T1000 (cell line): ENCODE measurements at regions not wholly inside any gene's neighbourhood (a gene's known extent, or its start where the extent isn't known, plus 50 kb on each side); places are given as distances from the start of the nearest gene placed in this dataset.
"Not testable (repeated sequence)": the region's sequence is repeated elsewhere in the genome, so short reads cannot be mapped to it uniquely, and the experiment has no call there.

Experiments
- DNase-seq: peaks from one replicate; lab custom pipeline; 2025; ENCODE audit warnings: mixed read lengths; lab: John Stamatoyannopoulos, UW

- DNase-seq, result no peak
These were observed 422.3 kb downstream of the TMEM232 start for GRCh38 chr5:110304176-110304575.

DNA sequence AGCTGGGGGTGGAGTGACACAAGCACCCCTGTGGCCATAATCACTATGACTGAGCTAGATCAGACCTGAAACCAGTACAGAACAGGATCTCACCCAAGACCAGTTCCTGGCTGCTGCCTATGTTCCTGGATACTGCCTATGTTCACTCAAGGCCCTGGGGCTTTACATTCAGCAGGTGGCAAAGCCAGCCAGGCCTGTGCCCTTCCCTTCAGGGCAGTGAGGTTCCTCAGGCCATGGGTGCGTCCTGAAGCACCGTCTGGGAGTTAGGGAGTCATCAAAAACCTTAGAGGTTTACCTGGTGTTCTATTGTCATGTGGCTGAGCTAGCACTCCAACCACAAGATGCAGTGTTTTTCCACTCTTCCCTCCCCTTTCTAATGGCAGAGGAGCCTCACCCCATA is 419.8 kb downstream of the TMEM232 start:
- DNase-seq, result no peak

GRCh38 chr5:110309222-110309621 is 417.2 kb downstream of the TMEM232 start:
- no peak for DNase-seq

DNA sequence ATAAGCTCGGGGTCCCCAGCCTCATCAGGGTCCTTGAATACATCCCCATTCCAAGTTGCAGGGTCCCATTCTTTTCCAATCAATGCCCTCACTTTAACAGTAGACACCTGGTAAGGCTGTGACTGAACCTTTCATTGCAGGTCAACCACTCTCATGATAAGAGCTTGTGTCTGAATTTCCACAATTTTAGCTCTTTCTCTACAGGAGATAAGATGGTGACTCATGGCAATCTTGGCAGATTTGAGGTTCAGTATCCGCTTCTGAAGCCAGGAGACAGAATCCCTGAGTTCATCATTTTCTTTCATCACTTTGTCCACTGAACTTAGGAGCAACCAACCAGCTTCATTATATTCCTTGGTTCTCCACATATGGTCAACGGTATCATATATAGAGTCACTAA is 409.9 kb downstream of the TMEM232 start:
- not testable (repeated sequence) for DNase-seq

DNA sequence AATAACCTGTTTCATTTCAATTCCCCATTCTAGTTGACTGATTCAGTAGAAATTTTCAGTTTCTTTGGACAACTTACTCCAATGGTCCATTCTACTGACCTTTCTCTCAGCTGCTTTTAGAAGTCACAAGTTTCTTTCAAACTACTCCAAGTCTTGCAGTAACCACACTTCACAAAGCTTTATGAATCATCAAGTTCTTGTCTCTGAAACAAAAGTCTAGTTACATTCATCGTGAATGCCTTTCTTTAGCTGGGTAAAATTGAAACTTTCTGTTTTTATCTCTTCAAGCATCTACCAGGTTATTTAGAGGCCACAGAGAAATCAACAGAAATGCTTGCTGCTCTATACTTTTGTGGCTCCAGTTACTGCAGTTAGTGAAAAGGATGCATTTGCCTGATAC is 405.4 kb downstream of the TMEM232 start:
- DNase-seq, result no peak

DNA sequence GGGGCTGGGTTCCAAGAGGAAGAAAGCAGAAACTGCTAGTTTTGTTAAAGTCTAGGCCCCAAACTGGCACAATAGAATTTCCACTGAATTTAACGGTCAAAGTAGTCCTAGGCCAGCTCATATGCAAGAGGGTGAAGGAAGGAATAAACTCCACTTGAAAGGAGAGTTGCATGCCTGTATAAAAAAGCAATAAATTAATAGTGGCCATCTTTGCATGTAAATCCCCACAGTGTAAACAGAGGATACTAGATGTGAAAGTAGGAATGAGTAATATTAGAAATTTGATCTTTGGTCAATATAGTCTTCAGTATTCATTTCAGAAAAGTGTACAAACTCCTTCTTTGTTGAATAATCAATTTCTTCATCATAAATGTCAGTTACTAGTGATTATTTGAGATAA is 403.1 kb downstream of the TMEM232 start:
- no peak for DNase-seq

GRCh38 chr5:110323832-110324231 is 402.6 kb downstream of the TMEM232 start:
- no peak for DNase-seq

DNA sequence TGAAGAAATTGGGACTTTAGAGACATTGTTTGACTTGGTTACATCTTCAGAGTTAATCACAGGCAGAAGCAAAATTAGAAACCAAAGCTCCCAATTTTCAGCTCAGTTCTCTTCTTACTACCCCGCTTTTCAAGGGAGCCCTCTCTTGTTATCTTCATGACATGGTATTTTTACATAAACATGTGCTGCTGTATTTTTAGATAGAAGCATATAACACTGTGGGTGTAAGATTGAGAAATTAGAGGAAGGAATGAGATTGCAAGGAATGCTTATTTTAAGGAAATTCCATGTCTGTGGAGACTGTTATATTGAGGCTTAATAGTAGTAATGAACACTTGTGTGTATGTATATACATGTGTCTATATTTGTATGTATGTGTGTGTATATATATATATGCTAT is 401.6 kb downstream of the TMEM232 start:
- no peak for DNase-seq

GRCh38 chr5:110329955-110330525 is 396.4 kb downstream of the TMEM232 start:
- no peak for DNase-seq

DNA sequence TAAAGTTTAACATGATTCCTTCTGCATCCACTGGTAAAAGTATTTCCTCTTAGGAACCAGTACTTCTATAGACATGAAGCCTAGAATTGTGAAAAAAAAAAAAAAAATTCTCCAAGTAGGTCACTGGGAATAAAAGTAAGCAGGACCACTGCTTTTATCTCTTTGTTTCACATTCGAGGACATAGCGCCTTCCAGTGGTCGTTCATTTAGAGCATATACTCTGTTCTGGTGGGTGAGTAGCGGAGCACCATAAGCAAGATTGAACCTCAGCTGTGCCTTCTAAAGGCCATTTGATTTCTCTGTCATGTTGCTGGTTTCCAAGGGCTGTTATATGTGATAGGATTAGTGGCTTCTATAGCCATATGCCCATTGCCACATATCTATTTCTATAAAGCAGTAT is 393.1 kb downstream of the TMEM232 start:
- no peak for DNase-seq

DNA sequence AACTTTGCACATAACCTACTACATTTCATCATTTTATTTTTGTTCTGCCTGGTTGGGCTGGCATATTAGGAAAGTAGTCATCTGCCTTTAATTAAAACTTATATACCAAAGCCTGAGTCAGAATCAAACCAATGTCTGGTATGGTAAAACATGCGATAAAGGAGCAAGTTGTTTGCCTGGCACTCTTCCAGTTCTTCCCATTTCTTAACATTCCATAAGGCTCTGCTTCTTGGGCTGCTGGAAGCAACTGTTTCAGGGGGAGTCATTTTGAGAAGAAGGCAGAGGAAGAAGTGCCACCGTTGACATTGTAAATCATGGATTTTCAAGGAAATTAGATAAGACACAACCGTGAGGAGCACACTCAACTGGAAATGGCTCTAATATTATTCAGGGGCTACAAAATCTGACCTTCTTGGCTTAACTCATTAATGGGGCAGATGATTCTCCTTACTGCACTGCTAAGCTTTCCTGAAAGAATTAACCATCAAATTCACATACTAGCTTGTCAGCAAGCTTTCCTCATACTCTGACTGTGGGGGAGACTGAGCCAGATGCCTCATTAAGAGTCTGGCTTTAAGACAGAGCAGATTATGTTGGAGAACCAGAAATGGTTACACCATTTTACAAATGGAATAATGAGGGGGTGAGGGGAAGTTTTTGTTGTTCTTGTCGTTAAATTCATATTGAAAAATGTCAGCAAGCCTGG is 391.0 kb downstream of the TMEM232 start:
- DNase-seq, result no peak

GRCh38 chr5:110338341-110339083 is 388.0 kb downstream of the TMEM232 start:
- no peak for DNase-seq

DNA sequence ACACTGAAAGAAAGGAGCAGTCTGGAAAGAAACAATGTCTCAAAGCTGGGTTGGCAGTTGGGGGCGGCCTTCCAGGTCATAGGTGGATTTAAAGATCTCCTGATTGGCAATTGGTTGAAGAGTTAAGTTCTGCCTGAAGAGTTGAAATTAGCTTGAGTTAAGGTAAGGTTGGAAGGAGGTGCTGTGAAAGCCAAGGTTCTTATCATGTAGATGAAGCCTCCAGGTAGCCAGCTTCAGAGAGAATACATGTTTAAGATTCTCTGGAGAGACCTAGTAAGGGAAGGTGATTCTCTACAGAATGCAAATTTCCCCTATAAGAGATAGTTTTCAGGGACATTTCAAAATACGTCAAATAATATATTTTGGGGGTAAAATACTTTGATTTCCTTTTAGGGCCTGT is 387.1 kb downstream of the TMEM232 start:
- DNase-seq, result no peak

DNA sequence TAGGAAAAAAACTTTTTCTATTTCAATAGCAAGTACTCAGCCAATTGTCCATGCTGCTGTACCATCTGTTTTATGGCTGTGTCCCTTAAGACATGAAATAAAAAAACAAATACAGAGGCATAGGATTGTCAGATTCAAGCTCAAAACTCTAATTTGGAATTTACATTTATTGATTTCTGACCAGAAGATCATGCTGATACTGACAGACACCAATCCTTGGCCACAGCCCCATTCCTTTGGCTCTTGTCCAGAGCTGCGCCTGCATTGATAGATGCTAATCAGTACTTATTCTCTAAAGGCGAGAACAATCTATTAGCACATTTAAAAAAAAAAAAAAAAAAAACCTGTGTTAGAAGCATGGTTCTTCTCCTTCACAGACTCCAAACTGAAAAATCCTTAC is 384.6 kb downstream of the TMEM232 start:
- no peak for DNase-seq

GRCh38 chr5:110342683-110343082 is 383.8 kb downstream of the TMEM232 start:
- DNase-seq, result no peak

DNA sequence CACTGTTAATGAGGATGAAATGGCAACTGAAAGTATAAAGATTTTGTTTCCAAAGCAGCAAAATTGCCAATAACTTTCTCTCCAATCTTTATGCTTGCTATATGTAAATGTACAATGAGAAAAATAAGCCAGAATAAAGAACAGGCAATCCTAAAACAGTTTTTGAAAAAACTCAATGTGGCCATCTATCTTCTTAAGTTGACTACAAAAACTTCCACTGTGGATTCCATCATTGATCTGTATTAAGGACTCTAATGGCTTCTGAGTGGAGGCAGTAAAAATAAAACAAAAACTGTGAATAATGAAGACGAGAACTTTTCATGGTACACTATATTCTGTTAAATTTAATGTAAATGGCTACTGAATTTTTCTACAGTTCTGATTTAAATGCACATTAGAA is 382.9 kb downstream of the TMEM232 start:
- no peak for DNase-seq

GRCh38 chr5:110345623-110346022 is 380.8 kb downstream of the TMEM232 start:
- no peak for DNase-seq

- DNase-seq, result no peak
These were observed 379.5 kb downstream of the TMEM232 start for GRCh38 chr5:110346893-110347358.

GRCh38 chr5:110347781-110348180 is 378.7 kb downstream of the TMEM232 start:
- DNase-seq, result no peak

DNA sequence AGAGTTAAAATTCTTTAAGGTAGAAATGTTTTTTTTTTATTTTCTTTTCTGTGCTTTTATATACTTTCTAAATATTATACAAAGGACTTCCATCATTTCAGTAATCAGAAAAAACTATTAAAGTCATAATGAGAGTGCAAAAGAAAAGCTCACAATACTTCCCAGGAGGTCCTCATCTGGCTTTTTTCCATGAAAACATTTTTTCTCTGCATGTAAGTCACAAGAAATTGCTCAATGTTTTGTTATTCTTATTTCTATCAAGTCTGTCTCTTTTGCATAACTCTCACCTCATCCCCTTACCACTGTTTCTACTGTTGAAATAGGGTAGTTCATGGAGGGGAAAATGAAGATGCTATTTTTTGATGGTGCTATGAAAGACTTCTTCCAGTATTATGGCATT is 375.0 kb downstream of the TMEM232 start:
- DNase-seq, result no peak

DNA sequence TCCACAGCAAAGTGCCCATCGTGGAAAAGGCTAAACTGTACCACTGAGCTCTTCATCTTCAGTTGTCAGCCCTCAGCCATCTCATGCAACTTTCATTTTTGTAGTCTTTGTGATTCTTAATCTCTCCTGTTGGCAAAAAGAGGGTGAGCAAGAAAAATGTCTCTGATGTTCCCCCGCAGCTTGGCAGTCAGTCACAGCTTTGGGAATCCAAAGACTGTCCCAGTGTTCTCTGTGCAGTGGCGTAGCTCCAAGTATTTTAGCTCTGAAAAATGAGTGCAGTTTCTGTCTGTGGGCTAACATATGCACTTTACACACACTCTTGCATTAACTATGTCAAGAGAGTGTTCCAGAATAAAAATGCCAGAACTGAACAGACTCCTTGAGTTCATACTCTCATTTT is 372.2 kb downstream of the TMEM232 start:
- DNase-seq, result no peak

- DNase-seq, result no peak
These were observed 371.4 kb downstream of the TMEM232 start for GRCh38 chr5:110354915-110355644.

- no peak for DNase-seq
These were observed 369.8 kb downstream of the TMEM232 start for GRCh38 chr5:110356677-110357076.
